ENCODE measurements at regions not wholly inside any gene's neighbourhood (a gene's known extent, or its start where the extent isn't known, plus 50 kb on each side); places are given as distances from the start of the nearest gene placed in this dataset.

- TF ChIP-seq CTCF (IDR thresholded peaks at IDR 0.05; ENCODE audit: insufficient read depth, low read length, poor library complexity, severe bottlenecking), result peak; percentile 17
- TF ChIP-seq EZH2phosphoT487 (conservative IDR thresholded peaks at IDR 0.05; ENCODE audit: low read length), result no peak
These were observed 170.1 kb upstream of the PITX1 start for GRCh38 chr5:135204151-135204600.

Data from SU-DHL-6 (cell line).